ENCODE measurements at regions not wholly inside any gene's neighbourhood (a gene's known extent, or its start where the extent isn't known, plus 50 kb on each side); places are given as distances from the start of the nearest gene placed in this dataset.
"Not testable (repeated sequence)": the region's sequence is repeated elsewhere in the genome, so short reads cannot be mapped to it uniquely, and the experiment has no call there.

GRCh38 chr4:9602389-9602914 lies 158.2 kb downstream of the DEFB131A start:
- Histone ChIP-seq H3K4me2 (replicated peaks; ENCODE audit: low read depth, low read length, poor library complexity, severe bottlenecking) (no peak overlapping the region), H3K9me3 (ENCODE audit: control extremely low read depth in 1 of 3, control insufficient read depth in 2 of 3, insufficient read depth in 1 of 3, low read length in 2 of 3) (no peaks in the 10 kb centered on the region), H3K27me3 (replicated peaks in 1 of 4; ENCODE audit: control extremely low read depth in 1 of 4, control insufficient read depth in 3 of 4, insufficient read depth in 4 of 4, low read length in 3 of 4) (no peaks in the 10 kb centered on the region), H3K4me1 (ENCODE audit: control insufficient read depth in 2 of 2, insufficient read depth in 2 of 2, low read length in 2 of 2) (no peaks in the 10 kb centered on the region), H3K9ac (ENCODE audit: low read length) (no peak overlapping the region), H4K20me1 (ENCODE audit: control insufficient read depth, insufficient read depth, low read length, poor library complexity, severe bottlenecking) (no peaks in the 10 kb centered on the region), H2AFZ (ENCODE audit: insufficient read depth, low read depth, low read length, poor library complexity, severe bottlenecking) (no peak overlapping the region), H3K79me2 (ENCODE audit: control insufficient read depth, insufficient read depth, low read length) (no peaks in the 10 kb centered on the region), H3K36me3 (replicated peaks in 1 of 2; ENCODE audit: control extremely low read depth in 1 of 2, control insufficient read depth in 1 of 2, extremely low read depth in 1 of 2, insufficient read depth in 2 of 2, low read length in 1 of 2) (no peaks in the 10 kb centered on the region), H3K4me3 (ENCODE audit: control extremely low read depth in 1 of 5, extremely low read depth in 1 of 5, insufficient read depth in 1 of 5, low read depth in 2 of 5, low read length in 4 of 5) (no peak overlapping the region), H3K27ac (ENCODE audit: low read length in 2 of 2) (no peak overlapping the region)
- Mint-ChIP-seq H3K9me3 (ENCODE audit: insufficient read depth) (no peaks in the 10 kb centered on the region), H3K4me3 (no peak overlapping the region), H3K27me3 (peaks cover 16% of the 10 kb centered on the region), H3K4me1 (peaks cover 11% of the 10 kb centered on the region), H3K27ac (no peak overlapping the region)
- DNase-seq = no peak
- no peak for ATAC-seq (ENCODE audit: low read depth)
- intact Hi-C loops (cut with micrococcal nuclease) = no loop called here
- ChIA-PET POLR2A (no interaction called here), CTCF (no interaction called here)
- 79% methylated on average over 13 of the region's 18 CpGs for WGBS (ENCODE audit: insufficient coverage)
- TF ChIP-seq CTCF (IDR thresholded peaks at IDR 0.05) = no peak
- no peak for TF ChIP-seq EZH2 (IDR thresholded peaks at IDR 0.05; ENCODE audit: borderline replicate concordance, insufficient read depth, low read depth, low read length, poor library complexity, severe bottlenecking)

- Mint-ChIP-seq H3K27me3 (peaks cover 16% of the 10 kb centered on the region), H3K4me3 (peak overlapping the region; percentile 82)
- 39% methylated on average over 7 of the region's 17 CpGs for WGBS (ENCODE audit: insufficient coverage)
Measured at GRCh38 chr4:9604031-9604892, 160.0 kb downstream of the DEFB131A start.

GRCh38 chr4:9604893-9605190 lies 160.6 kb downstream of the DEFB131A start:
- H3K4me1 ChIP-seq (ENCODE audit: control insufficient read depth in 2 of 2, insufficient read depth in 2 of 2, low read length in 2 of 2); H3K9me3 ChIP-seq (ENCODE audit: control extremely low read depth in 1 of 3, control insufficient read depth in 2 of 3, insufficient read depth in 1 of 3, low read length in 2 of 3); CTCF ChIA-PET; H3K4me2 ChIP-seq (replicated peaks; ENCODE audit: low read depth, low read length, poor library complexity, severe bottlenecking); H3K9me3 Mint-ChIP-seq (ENCODE audit: insufficient read depth); POLR2A ChIA-PET; H2AFZ ChIP-seq (ENCODE audit: insufficient read depth, low read depth, low read length, poor library complexity, severe bottlenecking); intact Hi-C loops (cut with micrococcal nuclease); H3K79me2 ChIP-seq (ENCODE audit: control insufficient read depth, insufficient read depth, low read length); H3K9ac ChIP-seq (ENCODE audit: low read length); H3K36me3 ChIP-seq (replicated peaks in 1 of 2; ENCODE audit: control extremely low read depth in 1 of 2, control insufficient read depth in 1 of 2, extremely low read depth in 1 of 2, insufficient read depth in 2 of 2, low read length in 1 of 2); H4K20me1 ChIP-seq (ENCODE audit: control insufficient read depth, insufficient read depth, low read length, poor library complexity, severe bottlenecking); H3K4me3 ChIP-seq (ENCODE audit: control extremely low read depth in 1 of 5, extremely low read depth in 1 of 5, insufficient read depth in 1 of 5, low read depth in 2 of 5, low read length in 4 of 5); ATAC-seq (ENCODE audit: low read depth); H3K27ac ChIP-seq (ENCODE audit: low read length in 2 of 2); H3K27me3 ChIP-seq (replicated peaks in 1 of 4; ENCODE audit: control extremely low read depth in 1 of 4, control insufficient read depth in 3 of 4, insufficient read depth in 4 of 4, low read length in 3 of 4); DNase-seq: not testable (repeated sequence)
- peaks cover 11% of the 10 kb centered on the region for H3K4me1 Mint-ChIP-seq
- 86% methylated on average over 1 of the region's 5 CpGs for WGBS (ENCODE audit: insufficient coverage)
- H3K4me3 Mint-ChIP-seq = peak overlapping the region; percentile 82
- H3K27me3 Mint-ChIP-seq = peaks cover 16% of the 10 kb centered on the region
- H3K27ac Mint-ChIP-seq = peak overlapping the region; percentile 64

More at GRCh38 chr4:9604031-9604892, 160.0 kb downstream of the DEFB131A start:
- H2AFZ ChIP-seq (ENCODE audit: insufficient read depth, low read depth, low read length, poor library complexity, severe bottlenecking); H3K9ac ChIP-seq (ENCODE audit: low read length); DNase-seq; H3K79me2 ChIP-seq (ENCODE audit: control insufficient read depth, insufficient read depth, low read length); H3K4me2 ChIP-seq (replicated peaks; ENCODE audit: low read depth, low read length, poor library complexity, severe bottlenecking); POLR2A ChIA-PET; CTCF ChIA-PET; H3K9me3 ChIP-seq (ENCODE audit: control extremely low read depth in 1 of 3, control insufficient read depth in 2 of 3, insufficient read depth in 1 of 3, low read length in 2 of 3); intact Hi-C loops (cut with micrococcal nuclease); H3K4me1 ChIP-seq (ENCODE audit: control insufficient read depth in 2 of 2, insufficient read depth in 2 of 2, low read length in 2 of 2); H4K20me1 ChIP-seq (ENCODE audit: control insufficient read depth, insufficient read depth, low read length, poor library complexity, severe bottlenecking); H3K36me3 ChIP-seq (replicated peaks in 1 of 2; ENCODE audit: control extremely low read depth in 1 of 2, control insufficient read depth in 1 of 2, extremely low read depth in 1 of 2, insufficient read depth in 2 of 2, low read length in 1 of 2); H3K27ac ChIP-seq (ENCODE audit: low read length in 2 of 2); ATAC-seq (ENCODE audit: low read depth); H3K27me3 ChIP-seq (replicated peaks in 1 of 4; ENCODE audit: control extremely low read depth in 1 of 4, control insufficient read depth in 3 of 4, insufficient read depth in 4 of 4, low read length in 3 of 4); H3K4me3 ChIP-seq (ENCODE audit: control extremely low read depth in 1 of 5, extremely low read depth in 1 of 5, insufficient read depth in 1 of 5, low read depth in 2 of 5, low read length in 4 of 5); H3K9me3 Mint-ChIP-seq (ENCODE audit: insufficient read depth): not testable (repeated sequence)
- peak overlapping the region; percentile 64 for H3K27ac Mint-ChIP-seq
- peaks cover 11% of the 10 kb centered on the region for H3K4me1 Mint-ChIP-seq
